Retinal pigment epithelial cell (primary cell): ENCODE measurements at regions not wholly inside any gene's neighbourhood (a gene's known extent, or its start where the extent isn't known, plus 50 kb on each side); places are given as distances from the start of the nearest gene placed in this dataset.

Source experiments
- DNase-seq: peaks from one replicate; pipeline ENCODE4 v3.0.0-alpha.2; 2010; ENCODE audit warnings: low read depth
- H3K4me3 ChIP-seq: 2 replicates; pipeline ENCODE4 v1.5.1; 2011; ENCODE audit warnings: mild to moderate bottlenecking, low read length, control low read depth, moderate library complexity
- TF ChIP-seq, protein P1 (sequence below): conservative IDR thresholded peaks from 2 replicates; pipeline ENCODE4 v1.5.1; 2011; ENCODE audit warnings: low read depth, low read length, control low read depth, inconsistent platforms

DNA sequence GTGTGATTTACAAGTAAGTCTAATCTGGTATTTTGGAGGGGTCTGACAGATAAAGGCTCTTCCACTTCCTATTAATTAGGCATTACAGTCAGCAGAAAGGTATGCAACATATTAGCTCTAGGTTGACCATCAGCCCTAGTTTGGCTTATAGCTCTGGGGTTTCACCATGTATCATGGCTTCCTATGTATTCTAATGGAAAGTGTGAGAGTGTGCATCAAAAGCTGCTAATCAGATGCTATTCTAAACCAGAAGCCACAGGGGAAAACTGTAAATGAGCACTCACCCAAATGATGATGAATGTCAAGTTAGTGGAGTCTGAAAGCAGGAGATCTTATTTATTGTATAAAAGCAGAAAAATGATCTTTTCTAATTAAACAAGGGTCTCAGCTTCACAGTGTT lies 149.2 kb upstream of the MITF start:
- H3K4me3 ChIP-seq: no peak overlapping the region
- TF ChIP-seq, protein P1, sequence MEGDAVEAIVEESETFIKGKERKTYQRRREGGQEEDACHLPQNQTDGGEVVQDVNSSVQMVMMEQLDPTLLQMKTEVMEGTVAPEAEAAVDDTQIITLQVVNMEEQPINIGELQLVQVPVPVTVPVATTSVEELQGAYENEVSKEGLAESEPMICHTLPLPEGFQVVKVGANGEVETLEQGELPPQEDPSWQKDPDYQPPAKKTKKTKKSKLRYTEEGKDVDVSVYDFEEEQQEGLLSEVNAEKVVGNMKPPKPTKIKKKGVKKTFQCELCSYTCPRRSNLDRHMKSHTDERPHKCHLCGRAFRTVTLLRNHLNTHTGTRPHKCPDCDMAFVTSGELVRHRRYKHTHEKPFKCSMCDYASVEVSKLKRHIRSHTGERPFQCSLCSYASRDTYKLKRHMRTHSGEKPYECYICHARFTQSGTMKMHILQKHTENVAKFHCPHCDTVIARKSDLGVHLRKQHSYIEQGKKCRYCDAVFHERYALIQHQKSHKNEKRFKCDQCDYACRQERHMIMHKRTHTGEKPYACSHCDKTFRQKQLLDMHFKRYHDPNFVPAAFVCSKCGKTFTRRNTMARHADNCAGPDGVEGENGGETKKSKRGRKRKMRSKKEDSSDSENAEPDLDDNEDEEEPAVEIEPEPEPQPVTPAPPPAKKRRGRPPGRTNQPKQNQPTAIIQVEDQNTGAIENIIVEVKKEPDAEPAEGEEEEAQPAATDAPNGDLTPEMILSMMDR: no peak

DNA sequence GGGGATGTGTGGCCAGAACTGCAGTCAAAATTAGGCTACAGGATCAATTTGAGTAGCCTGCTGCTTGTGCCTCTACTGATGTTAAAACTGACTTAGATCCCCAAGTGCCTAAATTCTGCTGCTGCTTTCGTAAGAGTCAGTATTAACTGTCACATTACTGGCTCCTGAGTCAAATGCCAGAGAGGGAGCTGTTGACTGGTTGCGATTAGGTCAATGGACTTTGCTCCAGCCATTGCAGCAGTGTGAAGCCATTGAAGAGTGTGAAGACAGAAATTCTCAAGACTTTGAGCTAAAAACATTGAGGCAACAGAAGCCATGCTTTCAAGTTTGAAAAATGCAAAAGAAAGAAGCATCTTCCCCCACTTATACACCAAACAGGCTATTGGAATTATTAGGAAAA lies 151.1 kb upstream of the MITF start:
- TF ChIP-seq, protein P1: no peak
- no peak overlapping the region for H3K4me3 ChIP-seq
- no peak for DNase-seq

More for the DNA sequence above, 149.2 kb upstream of the MITF start:
- DNase-seq: no peak

DNA sequence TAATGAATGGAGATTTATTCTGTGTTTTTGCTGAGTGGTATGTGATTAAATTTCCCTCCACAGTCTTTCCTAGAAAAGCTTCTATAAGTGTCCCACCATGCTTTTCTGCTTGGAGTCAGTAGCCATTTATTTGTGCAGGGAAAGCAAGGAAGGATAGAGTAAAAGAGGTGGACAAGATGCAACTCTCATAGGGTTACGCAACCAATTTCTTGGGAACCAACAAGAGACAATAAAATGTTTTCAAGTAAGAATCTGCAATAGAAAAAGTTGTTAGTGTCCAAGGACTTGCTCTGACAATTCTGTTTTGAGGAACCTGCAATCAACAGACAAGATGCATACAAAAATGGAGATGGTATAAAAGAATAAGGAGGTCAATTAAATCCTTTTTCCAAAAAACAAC lies 153.8 kb upstream of the MITF start:
- no peak overlapping the region for H3K4me3 ChIP-seq
- DNase-seq: no peak
- TF ChIP-seq, protein P1: no peak

DNA sequence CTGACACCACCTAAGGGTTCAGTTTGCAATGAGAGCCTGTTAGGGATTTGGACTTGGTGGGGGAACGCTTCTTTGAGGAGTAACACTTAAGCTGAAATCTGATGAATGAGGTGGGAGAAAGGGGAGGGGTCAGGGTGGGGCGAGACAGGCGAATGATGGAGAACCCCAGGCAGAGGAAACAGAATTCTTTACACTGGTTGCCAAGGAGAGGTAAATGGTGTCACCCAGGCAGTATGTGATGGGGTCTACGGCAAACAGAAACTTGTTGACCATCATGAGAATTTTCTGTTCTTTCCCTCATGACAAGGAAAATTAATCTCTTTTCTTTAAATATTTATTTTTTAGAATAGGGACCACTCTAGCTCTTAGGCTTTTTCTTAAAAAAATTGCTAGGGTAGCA lies 157.2 kb upstream of the MITF start:
- no peak for DNase-seq
- H3K4me3 ChIP-seq: no peak overlapping the region
- TF ChIP-seq, protein P1: no peak

DNA sequence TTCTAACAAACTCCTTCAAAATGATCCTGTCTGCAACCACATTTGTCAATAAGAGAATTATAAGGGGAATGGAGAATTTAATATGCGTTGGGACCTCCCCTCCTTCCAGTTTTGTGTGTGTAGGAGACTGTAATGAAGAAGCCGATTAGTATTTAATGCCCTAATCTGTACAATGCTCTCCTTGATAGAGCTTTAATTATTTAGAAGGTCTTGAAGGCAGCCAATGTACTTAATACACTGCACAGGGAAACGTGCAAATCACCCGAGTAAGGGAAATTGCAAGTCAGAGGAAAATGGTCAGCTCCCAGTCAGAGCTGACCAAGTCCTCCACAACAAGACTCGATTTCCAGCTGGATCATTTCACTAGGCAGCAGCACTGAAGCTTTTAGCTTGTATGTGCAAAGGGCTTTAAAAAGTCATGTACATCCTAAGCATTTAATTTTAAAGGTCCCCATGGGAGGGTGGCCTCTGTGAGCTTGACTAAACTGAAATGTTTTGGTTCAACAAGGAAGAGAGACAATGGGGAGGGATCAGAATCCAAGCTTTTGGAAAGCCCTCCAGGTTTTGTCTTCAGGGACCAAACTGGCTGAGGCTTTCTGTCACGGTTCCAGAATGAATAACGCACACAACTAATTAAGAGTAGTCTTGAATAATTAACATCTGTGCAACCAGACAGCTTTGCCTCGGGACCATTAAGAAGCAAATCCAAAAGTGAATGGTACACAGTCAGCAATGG lies 159.8 kb upstream of the MITF start:
- DNase-seq: no peak
- no peak overlapping the region for H3K4me3 ChIP-seq
- TF ChIP-seq, protein P1: no peak

DNA sequence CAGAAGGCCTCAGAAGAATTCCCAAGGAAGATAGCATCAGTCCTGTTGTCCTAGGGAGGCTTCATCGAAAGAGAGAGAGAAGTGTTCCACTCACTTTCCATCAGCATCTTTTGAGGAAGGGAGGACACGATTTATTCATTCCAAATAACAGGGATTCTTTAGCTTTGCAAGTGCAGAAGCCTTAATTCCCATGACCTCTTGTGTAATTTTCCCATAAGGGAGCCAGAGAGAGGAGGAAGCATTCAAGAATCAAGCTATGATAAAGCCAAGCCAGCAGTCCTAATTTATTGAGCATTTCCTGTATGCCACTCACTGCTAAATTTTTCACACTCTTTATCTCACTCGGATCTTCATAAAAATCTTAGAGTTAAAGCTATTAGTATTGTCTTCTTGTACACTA lies 169.7 kb upstream of the MITF start:
- no peak overlapping the region for H3K4me3 ChIP-seq
- TF ChIP-seq, protein P1: no peak
- DNase-seq: no peak

DNA sequence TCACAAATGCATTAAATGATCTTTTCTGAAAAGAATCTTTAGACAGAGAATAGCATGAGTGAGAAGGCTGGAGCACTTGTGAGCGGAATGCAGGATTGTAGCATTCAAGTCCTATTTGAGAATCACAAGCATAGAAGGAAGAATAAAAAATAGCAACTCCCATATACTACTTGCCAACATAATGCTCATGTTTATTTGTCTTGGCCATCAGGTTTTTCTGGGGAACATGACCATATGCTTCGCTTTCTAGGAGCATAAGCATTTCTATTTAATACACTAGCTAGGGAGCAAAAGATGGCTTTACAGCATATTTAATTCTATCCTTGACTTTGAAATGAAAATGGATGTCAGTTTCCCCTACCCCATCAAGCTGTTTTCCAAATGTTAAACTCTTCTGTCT lies 170.3 kb upstream of the MITF start:
- no peak overlapping the region for H3K4me3 ChIP-seq
- TF ChIP-seq, protein P1: no peak
- no peak for DNase-seq
